PC-3 (cell line): ENCODE measurements at regions not wholly inside any gene's neighbourhood (a gene's known extent, or its start where the extent isn't known, plus 50 kb on each side); places are given as distances from the start of the nearest gene placed in this dataset.

Experiments used
- ATAC-seq: fragments of 200-7000 bp; cut with Tn5 transposase; 2 replicates; pipeline ENCODE4 v1.9.1; 2020; ENCODE audit warnings: mild to moderate bottlenecking, moderate library complexity
- BruUV-seq: library from RNA; stranded (reverse); fragments of 400-500 nt; replicated peaks from 2 replicates; lab custom pipeline; 2021; lab: Mats Ljungman, UMichigan
- CTCF ChIA-PET: fragments of 300-600 bp; sonication (Branson Sonifier 250); formaldehyde crosslinking; loops from one replicate; lab custom pipeline; 2022; ENCODE audit warnings: antibody characterized with exemption; lab: Charles Lee
- POLR2A ChIA-PET: fragments of 300-600 bp; sonication (Branson Sonifier 250); formaldehyde crosslinking; loops from one replicate; lab custom pipeline; 2022; ENCODE audit warnings: antibody characterized with exemption; ENCODE audit not compliant: unreplicated experiment; lab: Charles Lee
- DNase-seq: peaks from one replicate; pipeline ENCODE4 v3.0.0-alpha.2; 2015
- H2AFZ ChIP-seq: fragments of 300-600 bp; sonication (generic); 2 replicates; pipeline ENCODE4 v1.6.0; 2016; ENCODE audit warnings: antibody characterized with exemption, low read length
- H3F3A ChIP-seq: fragments of 300-600 bp; sonication (generic); one replicate; pipeline ENCODE4 v1.6.0; 2017; ENCODE audit warnings: antibody characterized with exemption, low read length, control low read depth, mild to moderate bottlenecking; ENCODE audit not compliant: unreplicated experiment
- H3K27ac ChIP-seq: fragments of 300-600 bp; sonication (generic); 2 replicates; pipeline ENCODE4 v1.5.1; 2016; ENCODE audit warnings: mild to moderate bottlenecking, low read length
- H3K27me3 ChIP-seq: fragments of 300-600 bp; sonication (generic); 2 replicates; pipeline ENCODE4 v1.6.1; 2016; ENCODE audit warnings: low read length, mixed read lengths
- H3K36me3 ChIP-seq: fragments of 300-600 bp; sonication (generic); 2 replicates; pipeline ENCODE4 v1.6.1; 2016; ENCODE audit warnings: low read depth, mixed run types, low read length, mixed read lengths
- H3K4me1 ChIP-seq: fragments of 300-600 bp; sonication (generic); 2 replicates; pipeline ENCODE4 v1.5.1; 2016; ENCODE audit warnings: low read length; ENCODE audit not compliant: insufficient read depth
- H3K4me2 ChIP-seq: fragments of 300-600 bp; sonication (generic); 2 replicates; pipeline ENCODE4 v1.6.0; 2016; ENCODE audit warnings: low read length
- H3K4me3 ChIP-seq: fragments of 300-600 bp; sonication (generic); 2 replicates; pipeline ENCODE4 v1.5.1; 2016; ENCODE audit warnings: mild to moderate bottlenecking, low read length, mixed read lengths
- H3K79me2 ChIP-seq: fragments of 300-600 bp; sonication (generic); 2 replicates; pipeline ENCODE4 v1.6.1; 2017; ENCODE audit warnings: low read length, mixed read lengths
- H3K9ac ChIP-seq: fragments of 300-600 bp; sonication (generic); 2 replicates; pipeline ENCODE4 v1.6.0; 2016; ENCODE audit warnings: mild to moderate bottlenecking, low read length
- H3K9me2 ChIP-seq: fragments of 300-600 bp; sonication (generic); replicated peaks from 2 replicates; pipeline ENCODE4 v1.6.1; 2016; ENCODE audit warnings: mixed run types, low read length, mixed read lengths
- H3K9me3 ChIP-seq: fragments of 300-600 bp; sonication (generic); 2 replicates; pipeline ENCODE4 v1.6.1; 2016; ENCODE audit warnings: low read length, mixed read lengths
- H4K20me1 ChIP-seq: fragments of 300-600 bp; sonication (generic); 2 replicates; pipeline ENCODE4 v1.6.1; 2016; ENCODE audit warnings: low read length, mixed read lengths
- EZH2 ChIP-seq: fragments of 300-600 bp; sonication (generic); IDR thresholded peaks from one replicate; pipeline ENCODE4 v1.6.1; 2017; ENCODE audit warnings: antibody characterized with exemption, mild to moderate bottlenecking, low read length; ENCODE audit not compliant: unreplicated experiment
- EZH2phosphoT487 ChIP-seq: fragments of 300-600 bp; sonication (generic); IDR thresholded peaks from 2 replicates; pipeline ENCODE4 v1.6.1; 2018; ENCODE audit warnings: mild to moderate bottlenecking, antibody characterized with exemption, low read length, borderline replicate concordance
- intact Hi-C: fragments of 100-400 bp; cut with micrococcal nuclease; formaldehyde crosslinking; loops from 2 replicates; pipeline ENCODE4 v1.9.0; 2023
- TF ChIP-seq, protein P1 (sequence below): fragments of 300-600 bp; sonication (generic); conservative IDR thresholded peaks from 2 replicates; pipeline ENCODE4 v1.5.1; 2017; ENCODE audit warnings: antibody characterized with exemption, low read depth, mild to moderate bottlenecking, low read length

- no peaks in the 10 kb centered on the region for H3F3A ChIP-seq
- no peak overlapping the region for H3K9ac ChIP-seq
- TF ChIP-seq EZH2phosphoT487 (no peak), EZH2 (no peak)
- TF ChIP-seq, protein P1, sequence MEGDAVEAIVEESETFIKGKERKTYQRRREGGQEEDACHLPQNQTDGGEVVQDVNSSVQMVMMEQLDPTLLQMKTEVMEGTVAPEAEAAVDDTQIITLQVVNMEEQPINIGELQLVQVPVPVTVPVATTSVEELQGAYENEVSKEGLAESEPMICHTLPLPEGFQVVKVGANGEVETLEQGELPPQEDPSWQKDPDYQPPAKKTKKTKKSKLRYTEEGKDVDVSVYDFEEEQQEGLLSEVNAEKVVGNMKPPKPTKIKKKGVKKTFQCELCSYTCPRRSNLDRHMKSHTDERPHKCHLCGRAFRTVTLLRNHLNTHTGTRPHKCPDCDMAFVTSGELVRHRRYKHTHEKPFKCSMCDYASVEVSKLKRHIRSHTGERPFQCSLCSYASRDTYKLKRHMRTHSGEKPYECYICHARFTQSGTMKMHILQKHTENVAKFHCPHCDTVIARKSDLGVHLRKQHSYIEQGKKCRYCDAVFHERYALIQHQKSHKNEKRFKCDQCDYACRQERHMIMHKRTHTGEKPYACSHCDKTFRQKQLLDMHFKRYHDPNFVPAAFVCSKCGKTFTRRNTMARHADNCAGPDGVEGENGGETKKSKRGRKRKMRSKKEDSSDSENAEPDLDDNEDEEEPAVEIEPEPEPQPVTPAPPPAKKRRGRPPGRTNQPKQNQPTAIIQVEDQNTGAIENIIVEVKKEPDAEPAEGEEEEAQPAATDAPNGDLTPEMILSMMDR: no peak
- no peaks in the 10 kb centered on the region for H3K9me2 ChIP-seq
- H4K20me1 ChIP-seq: no peaks in the 10 kb centered on the region
- no peaks in the 10 kb centered on the region for H3K79me2 ChIP-seq
- H3K4me3 ChIP-seq: no peak overlapping the region
- no peak for DNase-seq
- ChIA-PET POLR2A (no interaction called here), CTCF (no interaction called here)
- intact Hi-C loops: no loop called here
- H3K4me1 ChIP-seq: no peaks in the 10 kb centered on the region
- H3K36me3 ChIP-seq: no peaks in the 10 kb centered on the region
- H3K27me3 ChIP-seq: 0 out of 2 replicates have a peak, but pooled peaks cover 5% of the 10 kb centered on the region
- no peak overlapping the region for H3K27ac ChIP-seq
- no peak overlapping the region for H2AFZ ChIP-seq
- no peak overlapping the region for H3K4me2 ChIP-seq
- no peak for ATAC-seq
- H3K9me3 ChIP-seq: no peaks in the 10 kb centered on the region
- BruUV-seq: no TSS peak
These were observed 1809.9 kb upstream of the ACO1 start for GRCh38 chr9:30574355-30575151.

- TF ChIP-seq EZH2phosphoT487 (no peak), EZH2 (no peak)
- TF ChIP-seq, protein P1: no peak
- DNase-seq (no peak), ATAC-seq (no peak)
- Histone ChIP-seq H3F3A (no peaks in the 10 kb centered on the region), H3K27me3 (0 out of 2 replicates have a peak, but pooled peaks cover 5% of the 10 kb centered on the region), H3K27ac (no peak overlapping the region), H3K36me3 (no peaks in the 10 kb centered on the region), H3K4me3 (no peak overlapping the region), H3K4me1 (no peaks in the 10 kb centered on the region), H3K9me2 (no peaks in the 10 kb centered on the region), H2AFZ (no peak overlapping the region), H3K9ac (no peak overlapping the region), H4K20me1 (no peaks in the 10 kb centered on the region), H3K79me2 (no peaks in the 10 kb centered on the region), H3K9me3 (no peaks in the 10 kb centered on the region), H3K4me2 (no peak overlapping the region)
- no TSS peak for BruUV-seq
- CTCF ChIA-PET: no interaction called here
- POLR2A ChIA-PET: no interaction called here
- intact Hi-C loops: no loop called here
These were observed 1809.2 kb upstream of the ACO1 start for GRCh38 chr9:30575218-30575617.

- no TSS peak for BruUV-seq
These were observed 1808.8 kb upstream of the ACO1 start for GRCh38 chr9:30575691-30576090.

More at GRCh38 chr9:30575691-30576090, 1808.8 kb upstream of the ACO1 start:
- no peaks in the 10 kb centered on the region for H3K4me1 ChIP-seq
- no peak overlapping the region for H2AFZ ChIP-seq
- no peak for ATAC-seq
- H3F3A ChIP-seq: no peaks in the 10 kb centered on the region
- H4K20me1 ChIP-seq: no peaks in the 10 kb centered on the region
- H3K27me3 ChIP-seq: 0 out of 2 replicates have a peak, but pooled peaks cover 5% of the 10 kb centered on the region
- ChIA-PET CTCF (no interaction called here), POLR2A (no interaction called here)
- no peaks in the 10 kb centered on the region for H3K36me3 ChIP-seq
- H3K9ac ChIP-seq: no peak overlapping the region
- H3K9me3 ChIP-seq: no peaks in the 10 kb centered on the region
- no peaks in the 10 kb centered on the region for H3K9me2 ChIP-seq
- no peak for DNase-seq
- no peak overlapping the region for H3K4me2 ChIP-seq
- H3K4me3 ChIP-seq: no peak overlapping the region
- H3K27ac ChIP-seq: no peak overlapping the region
- no peaks in the 10 kb centered on the region for H3K79me2 ChIP-seq
- TF ChIP-seq, protein P1: no peak
- TF ChIP-seq EZH2 (no peak), EZH2phosphoT487 (no peak)
- intact Hi-C loops: no loop called here
